ENCODE measurements at regions not wholly inside any gene's neighbourhood (a gene's known extent, or its start where the extent isn't known, plus 50 kb on each side); places are given as distances from the start of the nearest gene placed in this dataset.

- intact Hi-C loops (cut with DNase I) = no loop called here
Observed at GRCh38 chr1:83620016-83620415, 378.9 kb downstream of the TTLL7 start.

GRCh38 chr1:83619170-83619896, 379.6 kb downstream of the TTLL7 start:
- no peak for DNase-seq (ENCODE audit: extremely low spot score)
- Histone ChIP-seq H3K27ac (replicated peaks in 1 of 4) (no peak overlapping the region), H3K36me3 (no peaks in the 10 kb centered on the region), H3K9me3 (no peaks in the 10 kb centered on the region), H3K4me3 (no peak overlapping the region), H3K27me3 (no peaks in the 10 kb centered on the region), H3K4me1 (no peaks in the 10 kb centered on the region)
- TF ChIP-seq CTCF (IDR thresholded peaks at IDR 0.05) (no peak), POLR2A (IDR thresholded peaks at IDR 0.05; ENCODE audit: low read depth) (no peak), POLR2AphosphoS5 (IDR thresholded peaks at IDR 0.05) (no peak), EP300 (IDR thresholded peaks at IDR 0.05) (no peak)
- intact Hi-C loops (cut with DNase I) = no loop called here
- WGBS = 65% methylated on average over 2 of the region's 2 CpGs

More at GRCh38 chr1:83620016-83620415, 378.9 kb downstream of the TTLL7 start:
- H3K36me3 ChIP-seq = no peaks in the 10 kb centered on the region
- no peak for DNase-seq (ENCODE audit: extremely low spot score)
- no peaks in the 10 kb centered on the region for H3K4me1 ChIP-seq
- H3K4me3 ChIP-seq = no peak overlapping the region
- 93% methylated on average over 4 of the region's 4 CpGs for WGBS
- H3K9me3 ChIP-seq = no peaks in the 10 kb centered on the region
- no peak overlapping the region for H3K27ac ChIP-seq (replicated peaks in 1 of 4)
- TF ChIP-seq EP300 (IDR thresholded peaks at IDR 0.05) (no peak), POLR2A (IDR thresholded peaks at IDR 0.05; ENCODE audit: low read depth) (no peak), CTCF (IDR thresholded peaks at IDR 0.05) (no peak), POLR2AphosphoS5 (IDR thresholded peaks at IDR 0.05) (no peak)
- no peaks in the 10 kb centered on the region for H3K27me3 ChIP-seq

GRCh38 chr1:83617883-83618282, 381.0 kb downstream of the TTLL7 start:
- H3K36me3 ChIP-seq = no peaks in the 10 kb centered on the region
- intact Hi-C loops (cut with DNase I) = no loop called here
- whole genome bisulfite sequencing = 84% methylated on average over 7 of the region's 7 CpGs
- no peaks in the 10 kb centered on the region for H3K9me3 ChIP-seq
- no peaks in the 10 kb centered on the region for H3K27me3 ChIP-seq
- H3K4me1 ChIP-seq = no peaks in the 10 kb centered on the region
- no peak for DNase-seq (ENCODE audit: extremely low spot score)
- H3K27ac ChIP-seq (replicated peaks in 1 of 4) = no peak overlapping the region
- TF ChIP-seq POLR2A (IDR thresholded peaks at IDR 0.05; ENCODE audit: low read depth) = no peak
- TF ChIP-seq CTCF (IDR thresholded peaks at IDR 0.05) = no peak
- no peak for TF ChIP-seq POLR2AphosphoS5 (IDR thresholded peaks at IDR 0.05)
- TF ChIP-seq EP300 (IDR thresholded peaks at IDR 0.05) = no peak
- no peak overlapping the region for H3K4me3 ChIP-seq

GRCh38 chr1:83615370-83615769, 383.6 kb downstream of the TTLL7 start:
- no peak overlapping the region for H3K27ac ChIP-seq (replicated peaks in 1 of 4)
- no peaks in the 10 kb centered on the region for H3K27me3 ChIP-seq
- TF ChIP-seq POLR2A (IDR thresholded peaks at IDR 0.05; ENCODE audit: low read depth) (no peak), CTCF (IDR thresholded peaks at IDR 0.05) (no peak), EP300 (IDR thresholded peaks at IDR 0.05) (no peak), POLR2AphosphoS5 (IDR thresholded peaks at IDR 0.05) (no peak)
- H3K4me1 ChIP-seq = no peaks in the 10 kb centered on the region
- intact Hi-C loops (cut with DNase I) = no loop called here
- no peaks in the 10 kb centered on the region for H3K9me3 ChIP-seq
- 95% methylated on average over 2 of the region's 2 CpGs for WGBS
- H3K36me3 ChIP-seq = no peaks in the 10 kb centered on the region
- H3K4me3 ChIP-seq = no peak overlapping the region
- DNase-seq (ENCODE audit: extremely low spot score) = no peak
